ENCODE measurements at regions not wholly inside any gene's neighbourhood (a gene's known extent, or its start where the extent isn't known, plus 50 kb on each side); places are given as distances from the start of the nearest gene placed in this dataset.

- ChIA-PET RAD21 (ENCODE audit: low non-redundant PET in 1 of 2, low total read pairs in 2 of 2, uncharacterized antibody in 2 of 2, unreplicated experiment in 2 of 2) (no interaction called here), CTCF (no interaction called here), POLR2A (no interaction called here)
- Histone ChIP-seq H3K4me3 (replicated peaks in 1 of 2; ENCODE audit: low read depth in 1 of 2, low read length in 2 of 2) (no peak overlapping the region), H3K4me1 (ENCODE audit: control insufficient read depth in 1 of 2, insufficient read depth in 2 of 2, low read length in 2 of 2) (no peaks in the 10 kb centered on the region), H3K27ac (ENCODE audit: low read depth, low read length) (no peak overlapping the region), H3K9ac (ENCODE audit: low read length) (no peak overlapping the region), H3K27me3 (ENCODE audit: insufficient read depth, low read length) (no peaks in the 10 kb centered on the region), H2AFZ (ENCODE audit: low read depth, low read length, poor library complexity, severe bottlenecking) (no peak overlapping the region), H3K9me3 (ENCODE audit: control insufficient read depth in 1 of 2, insufficient read depth in 1 of 2, low read depth in 1 of 2, low read length in 2 of 2) (no peaks in the 10 kb centered on the region), H3K4me2 (ENCODE audit: low read length) (no peak overlapping the region), H4K20me1 (ENCODE audit: insufficient read depth) (no peaks in the 10 kb centered on the region), H3K36me3 (ENCODE audit: control insufficient read depth in 1 of 2, insufficient read depth in 2 of 2, low read length in 2 of 2) (no peaks in the 10 kb centered on the region), H3K9me2 (ENCODE audit: insufficient read depth) (no peaks in the 10 kb centered on the region), H3K79me2 (ENCODE audit: insufficient read depth, low read length) (no peaks in the 10 kb centered on the region)
- TF ChIP-seq CBX3 (IDR thresholded peaks at IDR 0.05; ENCODE audit: low read depth) = no peak
- TF ChIP-seq RAD21 (IDR thresholded peaks at IDR 0.05; ENCODE audit: low read depth) = no peak
- TF ChIP-seq SRF (IDR thresholded peaks at IDR 0.05; ENCODE audit: low read depth) = no peak
- TF ChIP-seq POLR2A (IDR thresholded peaks at IDR 0.05; ENCODE audit: borderline replicate concordance, extremely low read depth, insufficient read depth, insufficient read length) = no peak
- no peak for TF ChIP-seq ATF3 (IDR thresholded peaks at IDR 0.05)
- no peak for TF ChIP-seq TCF7L2 (IDR thresholded peaks at IDR 0.05; ENCODE audit: borderline replicate concordance, extremely low read depth, insufficient read depth, insufficient read length)
- TF ChIP-seq POLR2AphosphoS5 (IDR thresholded peaks at IDR 0.05; ENCODE audit: low read depth, low read length) = no peak
- TF ChIP-seq JUND (IDR thresholded peaks at IDR 0.05) = no peak
- TF ChIP-seq REST (IDR thresholded peaks at IDR 0.05; ENCODE audit: low read depth) = no peak
- TF ChIP-seq EGR1 (IDR thresholded peaks at IDR 0.05; ENCODE audit: low read depth) = no peak
- no peak for TF ChIP-seq ZBTB33 (IDR thresholded peaks at IDR 0.05; ENCODE audit: extremely low read depth, insufficient replicate concordance, low read length)
- no peak for TF ChIP-seq ZFX (IDR thresholded peaks at IDR 0.05)
- TF ChIP-seq ZNF274 (IDR thresholded peaks at IDR 0.05; ENCODE audit: low read depth, low read length) = no peak
- no peak for TF ChIP-seq CEBPB (IDR thresholded peaks at IDR 0.05; ENCODE audit: low read depth)
- no peak for TF ChIP-seq FOSL1 (IDR thresholded peaks at IDR 0.05; ENCODE audit: low read depth)
- no peak for TF ChIP-seq YY1 (IDR thresholded peaks at IDR 0.05; ENCODE audit: extremely low read depth, insufficient replicate concordance, low read depth, low read length)
- no peak for TF ChIP-seq SIN3A (IDR thresholded peaks at IDR 0.05; ENCODE audit: low read depth)
- no peak for TF ChIP-seq EZH2phosphoT487 (IDR thresholded peaks at IDR 0.05; ENCODE audit: borderline replicate concordance)
- TF ChIP-seq MAX (IDR thresholded peaks at IDR 0.05) = no peak
- ATAC-seq (no peak), DNase-seq (ENCODE audit: low read depth, low spot score) (no peak)
- no TSS peak for BruUV-seq (replicated peaks)
- intact Hi-C loops (cut with micrococcal nuclease) = no loop called here
Measured at GRCh38 chr1:182329471-182329870, 62.1 kb downstream of the GLUL start.

Measured in HCT116 (cell line).